H1 (cell line): ENCODE measurements at regions not wholly inside any gene's neighbourhood (a gene's known extent, or its start where the extent isn't known, plus 50 kb on each side); places are given as distances from the start of the nearest gene placed in this dataset.

Source experiments
- CTCF ChIA-PET: fragments of 300-600 bp; sonication (Branson Sonifier 250); formaldehyde crosslinking; loops from one replicate; lab custom pipeline; 2021; ENCODE audit not compliant: partially characterized antibody; lab: Charles Lee
- POLR2A ChIA-PET: fragments of 300-600 bp; sonication (Branson Sonifier 250); formaldehyde crosslinking; loops from one replicate; lab custom pipeline; 2021; ENCODE audit warnings: inconsistent platforms; ENCODE audit not compliant: partially characterized antibody; lab: Charles Lee
- DNase-seq, 2 experiments: peaks; one replicate each; pipeline versions ENCODE4 v3.0.0 to v3.0.0-alpha.2; 2010 to 2022; ENCODE audit warnings: low spot score in 2 of 2, low read depth in 1 of 2, mixed read lengths in 1 of 2
- FAIRE-seq: peaks from 2 replicates; lab custom pipeline; 2011; peaks lifted over from hg19 to GRCh38; lab: Jason Lieb, UNC
- H2AFZ ChIP-seq: 2 replicates; pipeline ENCODE4 v1.8.1; 2012; ENCODE audit warnings: low read length, inconsistent platforms
- H2AK5ac ChIP-seq: 2 replicates; pipeline ENCODE4 v1.6.1; 2013; ENCODE audit warnings: low read depth, low read length
- H2BK120ac ChIP-seq: replicated peaks from 2 replicates; pipeline ENCODE3; 2013; ENCODE audit warnings: low read depth, low read length, inconsistent platforms
- H2BK12ac ChIP-seq: 2 replicates; pipeline ENCODE4 v1.6.1; 2013; ENCODE audit warnings: low read depth, low read length
- H2BK15ac ChIP-seq: 2 replicates; pipeline ENCODE4 v1.6.1; 2013; ENCODE audit warnings: low read length
- H2BK20ac ChIP-seq: 2 replicates; pipeline ENCODE4 v1.6.1; 2013; ENCODE audit warnings: low read length
- H2BK5ac ChIP-seq: 2 replicates; pipeline ENCODE4 v1.6.1; 2013; ENCODE audit warnings: low read depth, low read length
- H3K14ac ChIP-seq: 2 replicates; pipeline ENCODE4 v1.6.1; 2013; ENCODE audit warnings: inconsistent platforms; ENCODE audit not compliant: insufficient read length
- H3K18ac ChIP-seq: 2 replicates; pipeline ENCODE4 v1.6.1; 2013; ENCODE audit warnings: low read length; ENCODE audit errors: extremely low read depth
- H3K23ac ChIP-seq: 2 replicates; pipeline ENCODE4 v1.6.1; 2013; ENCODE audit warnings: inconsistent platforms; ENCODE audit not compliant: insufficient read length
- H3K23me2 ChIP-seq: 2 replicates; pipeline ENCODE4 v1.6.1; 2013; ENCODE audit warnings: low read depth, low read length
- H3K27ac ChIP-seq: 2 replicates; pipeline ENCODE4 v1.6.1; 2011; ENCODE audit warnings: low read depth, low read length, inconsistent platforms
- H3K27me3 ChIP-seq, 4 experiments: replicated peaks in 1 of 4; 1 replicate in 1 of 4; 2 replicates in 3 of 4; pipeline versions ENCODE4 v1.6.1 to v1.8.1; 2011 to 2013; ENCODE audit warnings: low read length in 3 of 4, mild to moderate bottlenecking in 3 of 4, inconsistent platforms in 2 of 4, mixed read lengths in 2 of 4, moderate library complexity in 1 of 4; ENCODE audit not compliant: control insufficient read depth in 3 of 4, insufficient read depth in 3 of 4; ENCODE audit errors: extremely low read depth in 1 of 4
- H3K36me3 ChIP-seq, 4 experiments: 2 replicates each; pipeline versions ENCODE4 v1.6.1 to v1.8.1; 2011 to 2013; ENCODE audit warnings: mild to moderate bottlenecking in 4 of 4, low read length in 3 of 4, moderate library complexity in 2 of 4, control low read depth in 1 of 4, inconsistent platforms in 1 of 4; ENCODE audit not compliant: insufficient read depth in 4 of 4, control insufficient read depth in 2 of 4
- H3K4ac ChIP-seq: replicated peaks from 2 replicates; pipeline ENCODE3; 2013; ENCODE audit warnings: low read length, low read depth, mixed read lengths, inconsistent platforms; ENCODE audit not compliant: insufficient read length
- H3K4me1 ChIP-seq, 4 experiments: replicated peaks in 1 of 4; 1 replicate in 1 of 4; 2 replicates in 3 of 4; pipeline versions ENCODE4 v1.6.1 to v1.8.1; 2011 to 2013; ENCODE audit warnings: low read length in 3 of 4, inconsistent platforms in 2 of 4, mixed read lengths in 1 of 4; ENCODE audit not compliant: insufficient read depth in 4 of 4, control insufficient read depth in 3 of 4
- H3K4me2 ChIP-seq, 2 experiments: 2 replicates each; pipeline versions ENCODE4 v1.6.1 to v1.8.1; 2011 to 2013; ENCODE audit warnings: low read depth in 2 of 2, low read length in 2 of 2, control low read depth in 1 of 2, inconsistent platforms in 1 of 2, mild to moderate bottlenecking in 1 of 2; ENCODE audit not compliant: insufficient read depth in 1 of 2
- H3K4me3 ChIP-seq, 4 experiments: fragments of 200-600, 300-600 bp in 1 of 4; sonication (generic), shearing (Covaris generic), sonication (Bioruptor Twin) in 1 of 4; 2 replicates each; pipeline versions ENCODE4 v1.5.1 to v1.8.1; 2011 to 2016; ENCODE audit warnings: low read length in 4 of 4, low read depth in 3 of 4, control low read depth in 2 of 4, inconsistent platforms in 2 of 4, mild to moderate bottlenecking in 2 of 4, mixed read lengths in 1 of 4, moderate library complexity in 1 of 4; ENCODE audit not compliant: insufficient read depth in 2 of 4; ENCODE audit errors: extremely low read depth in 1 of 4
- H3K56ac ChIP-seq: replicated peaks from 2 replicates; pipeline ENCODE3; 2013; ENCODE audit warnings: low read depth, mild to moderate bottlenecking, mixed read lengths, low read length, inconsistent platforms; ENCODE audit not compliant: insufficient read length
- H3K79me1 ChIP-seq: 2 replicates; pipeline ENCODE4 v1.6.1; 2013; ENCODE audit warnings: low read depth, low read length, control low read depth
- H3K79me2 ChIP-seq, 2 experiments: 2 replicates each; pipeline versions ENCODE4 v1.6.1 to v1.8.1; 2012 to 2013; ENCODE audit warnings: low read length in 2 of 2, mild to moderate bottlenecking in 2 of 2, inconsistent platforms in 1 of 2; ENCODE audit not compliant: insufficient read depth in 2 of 2, control insufficient read depth in 1 of 2
- H3K9ac ChIP-seq, 4 experiments: replicated peaks in 1 of 4; 1 replicate in 1 of 4; 2 replicates in 3 of 4; pipeline versions ENCODE4 v1.6.1 to v1.8.1; 2011 to 2013; ENCODE audit warnings: low read depth in 3 of 4, low read length in 3 of 4, control low read depth in 2 of 4, mild to moderate bottlenecking in 2 of 4, moderate library complexity in 2 of 4, inconsistent platforms in 1 of 4; ENCODE audit errors: extremely low read depth in 1 of 4
- H3K9me3 ChIP-seq, 2 experiments: 2 replicates each; pipeline versions ENCODE4 v1.6.1 to v1.8.1; 2012 to 2013; ENCODE audit warnings: mild to moderate bottlenecking in 2 of 2, moderate library complexity in 2 of 2, control low read depth in 1 of 2, inconsistent platforms in 1 of 2, low read depth in 1 of 2, low read length in 1 of 2, mixed read lengths in 1 of 2; ENCODE audit not compliant: insufficient read depth in 2 of 2
- H4K20me1 ChIP-seq, 2 experiments: replicated peaks in 1 of 2; 2 replicates each; pipeline versions ENCODE3 to v1.8.1; 2011 to 2013; ENCODE audit warnings: inconsistent platforms in 2 of 2, low read length in 2 of 2, mild to moderate bottlenecking in 1 of 2; ENCODE audit not compliant: insufficient read depth in 2 of 2, control insufficient read depth in 1 of 2
- H4K5ac ChIP-seq: 2 replicates; pipeline ENCODE4 v1.6.1; 2013; ENCODE audit warnings: low read length, low read depth, mixed read lengths, inconsistent platforms; ENCODE audit not compliant: insufficient read length
- H4K8ac ChIP-seq: 2 replicates; pipeline ENCODE4 v1.8.0; 2013; ENCODE audit warnings: mild to moderate bottlenecking, moderate library complexity, low read length, inconsistent platforms; ENCODE audit not compliant: insufficient read depth; ENCODE audit errors: extremely low read depth
- H4K91ac ChIP-seq: replicated peaks from 2 replicates; pipeline ENCODE3; 2013; ENCODE audit warnings: low read length, mixed read lengths, inconsistent platforms; ENCODE audit not compliant: insufficient read length
- ASH2L ChIP-seq: fragments of 200-600, 300-600 bp; sonication (generic); IDR thresholded peaks from one replicate; pipeline ENCODE4 v1.7.1; 2017; ENCODE audit warnings: low read length
- BACH1 ChIP-seq: IDR thresholded peaks from 2 replicates; pipeline ENCODE4 v1.6.1; 2012; ENCODE audit warnings: low read length, improper control_type of control experiment
- BCL11A ChIP-seq, 2 experiments: IDR thresholded peaks; one replicate each; pipeline ENCODE4 v1.6.1; 2011; ENCODE audit warnings: low read depth in 2 of 2, low read length in 2 of 2, mild to moderate bottlenecking in 2 of 2
- CEBPB ChIP-seq: IDR thresholded peaks from 2 replicates; pipeline ENCODE4 v1.6.1; 2012; ENCODE audit warnings: low read depth, low read length
- GABPA ChIP-seq: IDR thresholded peaks from 2 replicates; pipeline ENCODE4 v1.6.1; 2011; ENCODE audit warnings: mild to moderate bottlenecking, low read length, moderate library complexity, borderline replicate concordance; ENCODE audit not compliant: insufficient read depth
- NANOG ChIP-seq: IDR thresholded peaks from 2 replicates; pipeline ENCODE4 v1.6.1; 2011; ENCODE audit warnings: low read length, low read depth, mild to moderate bottlenecking, inconsistent platforms; ENCODE audit not compliant: insufficient read depth, poor library complexity, severe bottlenecking
- SIN3A ChIP-seq, 2 experiments: IDR thresholded peaks in 1 of 2; conservative IDR thresholded peaks in 1 of 2; 2 replicates each; pipeline ENCODE4 v1.6.1; 2011 to 2012; ENCODE audit warnings: low read length in 2 of 2, improper control_type of control experiment in 1 of 2, low read depth in 1 of 2, mild to moderate bottlenecking in 1 of 2
- SIRT6 ChIP-seq: IDR thresholded peaks from one replicate; pipeline ENCODE4 v1.7.1; 2012; ENCODE audit warnings: low read length, inconsistent platforms
- SP1 ChIP-seq: IDR thresholded peaks from 2 replicates; pipeline ENCODE4 v1.6.1; 2011; ENCODE audit warnings: low read depth, low read length
- TCF12 ChIP-seq: IDR thresholded peaks from 2 replicates; pipeline ENCODE4 v1.6.1; 2011; ENCODE audit warnings: low read depth, mild to moderate bottlenecking, low read length
- TEAD4 ChIP-seq: IDR thresholded peaks from 2 replicates; pipeline ENCODE4 v1.6.1; 2012; ENCODE audit warnings: low read depth, low read length, inconsistent platforms, mixed read lengths
- ZNF274 ChIP-seq: IDR thresholded peaks from 2 replicates; pipeline ENCODE4 v1.7.0; 2012; ENCODE audit warnings: low read length, borderline replicate concordance; ENCODE audit errors: extremely low read depth
- WGBS, 2 experiments: shearing (Covaris generic) in 1 of 2; methylation state at CpG; one replicate each; pipeline versions ENCODE4 v1.1.6 to v1.1.7; 2013 to 2015; ENCODE audit warnings: low lambda C conversion rate in 2 of 2, mixed read lengths in 2 of 2, inconsistent platforms in 1 of 2, low coverage in 1 of 2, missing lambda C conversion rate in 1 of 2; ENCODE audit not compliant: insufficient replicate concordance in 2 of 2, insufficient coverage in 1 of 2, insufficient read length in 1 of 2; ENCODE audit errors: extremely low coverage in 1 of 2, missing lambda C conversion rate in 1 of 2; 5-methylcytosine and 5-hydroxymethylcytosine counted together

DNA sequence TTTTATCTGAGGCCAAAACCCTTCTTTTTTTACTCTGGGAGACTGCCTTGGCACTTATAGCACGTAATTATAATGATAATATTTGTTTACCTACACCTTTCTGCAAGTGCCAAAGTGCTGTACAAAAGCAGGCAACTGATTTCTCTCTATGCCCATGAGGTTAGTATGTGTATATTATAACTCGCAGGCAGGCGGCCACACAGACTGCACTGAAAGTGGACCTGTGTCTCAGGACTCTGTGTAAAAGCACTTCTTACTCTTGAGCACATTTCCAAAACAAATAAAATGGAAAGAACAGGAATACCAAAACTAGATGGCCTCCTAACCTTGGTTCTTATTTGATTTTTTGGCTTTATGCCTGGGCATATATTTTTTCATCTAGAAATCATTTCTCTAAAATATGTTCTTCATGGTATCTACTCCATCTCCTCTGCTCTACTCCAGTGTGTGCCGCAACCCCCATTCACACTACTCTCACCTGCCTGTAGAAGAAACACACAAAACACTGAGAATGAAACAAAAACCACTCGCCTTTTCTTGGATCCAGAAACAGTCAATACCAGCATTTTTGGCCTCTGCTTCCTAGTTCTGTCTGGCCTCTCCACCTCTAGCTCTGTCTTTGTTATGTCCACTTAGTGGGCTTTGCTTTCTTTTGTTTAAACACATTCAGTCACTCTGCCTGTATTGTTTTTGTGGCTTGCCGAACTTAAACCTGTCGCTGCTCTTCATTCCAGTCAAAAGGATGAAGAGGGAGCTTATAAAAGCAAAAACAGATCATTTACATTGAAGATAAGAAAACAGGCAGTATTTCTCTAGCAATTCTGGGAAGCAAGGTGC lies 934.5 kb upstream of the TENM3 start:
- H3K36me3 ChIP-seq: no peaks in the 10 kb centered on the region
- H4K8ac ChIP-seq: no peak overlapping the region
- H3K4ac ChIP-seq: no peak overlapping the region
- H3K14ac ChIP-seq: no peak overlapping the region
- H3K18ac ChIP-seq: no peak overlapping the region
- CTCF ChIA-PET: interaction anchor here (0.8 to 1.5 kb wide), 2 partner anchors 220 kb away, joined by 3 read pairs; no protein-coding TSS in a partner anchor
- no peak overlapping the region for H3K4me2 ChIP-seq
- no peak overlapping the region for H2BK120ac ChIP-seq
- H4K5ac ChIP-seq: no peak overlapping the region
- H2BK5ac ChIP-seq: no peak overlapping the region
- no peak for TF ChIP-seq SP1
- TF ChIP-seq GABPA: no peak
- TF ChIP-seq SIRT6: no peak
- TF ChIP-seq ASH2L: no peak
- TF ChIP-seq ZNF274: no peak
- TF ChIP-seq BACH1: no peak
- no peak for TF ChIP-seq TCF12
- no peak for TF ChIP-seq CEBPB
- TF ChIP-seq BCL11A (IDR thresholded peaks at IDR 0.05; ENCODE audit: low read depth in 2 of 2, low read length in 2 of 2): no peak
- no peak for TF ChIP-seq TEAD4
- no peak for TF ChIP-seq SIN3A (conservative IDR thresholded peaks at IDR 0.05 in 1 of 2, IDR thresholded peaks at IDR 0.05 in 1 of 2; ENCODE audit: low read depth in 1 of 2, low read length in 2 of 2)
- no peak for TF ChIP-seq NANOG
- TF ChIP-seq, all 59 proteins: peak for 0
- 0 out of 2 replicates have a peak overlapping the region, but pooled peaks have one; percentile 73 for H2AFZ ChIP-seq
- POLR2A ChIA-PET: no interaction called here
- H3K27ac ChIP-seq: no peak overlapping the region
- no peak overlapping the region for H3K56ac ChIP-seq
- no peak for FAIRE-seq
- peaks cover 0 to 5% (median 0%) of the 10 kb centered on the region in 4 experiments; a peak in 2 of 7 replicates for H3K4me1 ChIP-seq
- H3K27me3 ChIP-seq: no peaks in the 10 kb centered on the region
- H4K20me1 ChIP-seq: no peaks in the 10 kb centered on the region
- H2AK5ac ChIP-seq: no peak overlapping the region
- H3K9me3 ChIP-seq: no peaks in the 10 kb centered on the region
- no peaks in the 10 kb centered on the region for H3K79me2 ChIP-seq
- no peak overlapping the region for H3K23ac ChIP-seq
- no peak overlapping the region for H2BK15ac ChIP-seq
- no peaks in the 10 kb centered on the region for H3K79me1 ChIP-seq
- no peak overlapping the region for H4K91ac ChIP-seq
- H3K4me3 ChIP-seq: no peak overlapping the region
- DNase-seq: no peak
- H3K9ac ChIP-seq: no peak overlapping the region
- no peak overlapping the region for H2BK12ac ChIP-seq
- no peaks in the 10 kb centered on the region for H3K23me2 ChIP-seq
- WGBS, 2 experiments: 77% methylated on average over 7 of the region's 7 CpGs; no CpG with 5 or more reads in 1 of the 2 experiments
- no peak overlapping the region for H2BK20ac ChIP-seq
